ENCODE measurements at regions not wholly inside any gene's neighbourhood (a gene's known extent, or its start where the extent isn't known, plus 50 kb on each side); places are given as distances from the start of the nearest gene placed in this dataset.

DNA sequence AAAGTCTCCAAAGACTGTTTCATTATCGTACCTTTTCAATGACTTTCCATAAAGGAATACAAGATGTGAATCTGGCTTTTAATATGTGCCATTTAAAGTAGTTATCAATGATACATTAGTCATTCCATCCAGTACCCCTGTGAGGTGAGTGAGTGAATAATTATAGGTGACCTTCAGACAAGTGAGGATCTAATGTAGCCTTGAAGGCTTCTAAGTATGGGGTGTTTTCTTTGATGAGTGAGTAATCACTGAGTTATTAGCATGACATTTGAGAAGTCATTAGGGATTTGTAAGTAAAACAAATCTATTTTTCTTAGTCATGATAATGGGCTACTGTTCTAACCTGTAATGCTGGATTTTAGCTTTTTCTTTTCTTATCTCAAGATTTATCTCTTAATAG lies 831.4 kb downstream of the ADGRL2 start:
- H3K36me3 Mint-ChIP-seq (ENCODE audit: low read depth): no peaks in the 10 kb centered on the region
- no peak overlapping the region for H3K27ac Mint-ChIP-seq (ENCODE audit: unreplicated experiment)
- no peak overlapping the region for H3K4me3 Mint-ChIP-seq
- H3K4me1 Mint-ChIP-seq: no peaks in the 10 kb centered on the region
- DNase-seq (ENCODE audit: low read depth, low spot score): no peak
- H3K27me3 Mint-ChIP-seq (ENCODE audit: low read depth): no peaks in the 10 kb centered on the region
- peaks cover 9% of the 10 kb centered on the region for H3K9me3 Mint-ChIP-seq
- TF ChIP-seq, protein P1, sequence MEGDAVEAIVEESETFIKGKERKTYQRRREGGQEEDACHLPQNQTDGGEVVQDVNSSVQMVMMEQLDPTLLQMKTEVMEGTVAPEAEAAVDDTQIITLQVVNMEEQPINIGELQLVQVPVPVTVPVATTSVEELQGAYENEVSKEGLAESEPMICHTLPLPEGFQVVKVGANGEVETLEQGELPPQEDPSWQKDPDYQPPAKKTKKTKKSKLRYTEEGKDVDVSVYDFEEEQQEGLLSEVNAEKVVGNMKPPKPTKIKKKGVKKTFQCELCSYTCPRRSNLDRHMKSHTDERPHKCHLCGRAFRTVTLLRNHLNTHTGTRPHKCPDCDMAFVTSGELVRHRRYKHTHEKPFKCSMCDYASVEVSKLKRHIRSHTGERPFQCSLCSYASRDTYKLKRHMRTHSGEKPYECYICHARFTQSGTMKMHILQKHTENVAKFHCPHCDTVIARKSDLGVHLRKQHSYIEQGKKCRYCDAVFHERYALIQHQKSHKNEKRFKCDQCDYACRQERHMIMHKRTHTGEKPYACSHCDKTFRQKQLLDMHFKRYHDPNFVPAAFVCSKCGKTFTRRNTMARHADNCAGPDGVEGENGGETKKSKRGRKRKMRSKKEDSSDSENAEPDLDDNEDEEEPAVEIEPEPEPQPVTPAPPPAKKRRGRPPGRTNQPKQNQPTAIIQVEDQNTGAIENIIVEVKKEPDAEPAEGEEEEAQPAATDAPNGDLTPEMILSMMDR (conservative IDR thresholded peaks at IDR 0.05): no peak

DNA sequence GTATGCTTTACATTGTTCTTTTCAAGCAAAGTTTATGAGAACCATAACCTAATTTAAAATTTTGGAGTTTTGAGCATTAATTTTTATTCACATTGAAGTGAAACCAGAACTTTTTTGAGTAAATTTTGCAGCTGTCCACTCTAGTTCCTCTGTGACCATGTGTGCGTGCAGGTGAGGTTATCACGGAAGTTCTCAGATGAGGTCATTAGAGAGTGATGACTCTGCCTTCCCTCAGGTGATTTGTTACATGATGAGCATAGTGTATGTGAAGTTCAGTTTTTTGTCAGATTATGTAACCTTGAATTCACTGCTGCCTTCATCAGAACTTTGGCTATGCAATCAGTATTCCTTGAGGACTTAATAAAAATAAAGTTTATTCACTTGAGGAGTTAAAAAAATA lies 828.2 kb downstream of the ADGRL2 start:
- TF ChIP-seq, protein P1 (conservative IDR thresholded peaks at IDR 0.05): no peak
- Mint-ChIP-seq H3K36me3 (ENCODE audit: low read depth) (peaks cover 7% of the 10 kb centered on the region), H3K9me3 (peaks cover 15% of the 10 kb centered on the region), H3K4me3 (no peak overlapping the region), H3K27ac (ENCODE audit: unreplicated experiment) (no peak overlapping the region), H3K4me1 (no peaks in the 10 kb centered on the region), H3K27me3 (ENCODE audit: low read depth) (no peaks in the 10 kb centered on the region)
- DNase-seq (ENCODE audit: low read depth, low spot score): no peak

DNA sequence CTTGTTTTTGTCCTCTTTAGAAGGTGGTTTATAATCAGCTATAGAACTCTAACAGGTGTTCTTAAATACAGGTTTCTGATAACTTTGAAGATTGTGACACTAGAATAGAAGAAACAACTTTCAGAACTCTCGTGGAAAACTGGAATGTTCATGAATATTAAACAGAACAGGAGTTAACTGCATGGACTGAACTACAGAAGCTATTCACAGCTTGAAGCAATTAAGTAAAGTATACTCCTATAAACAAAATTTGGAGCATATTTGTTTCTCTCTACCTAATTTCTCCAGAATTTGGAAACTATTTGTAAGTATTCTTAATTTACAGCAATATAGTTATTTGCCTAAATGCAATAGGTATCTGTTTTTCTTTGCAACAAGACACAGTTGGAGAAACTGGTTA lies 824.8 kb downstream of the ADGRL2 start:
- peaks cover 9% of the 10 kb centered on the region for H3K36me3 Mint-ChIP-seq (ENCODE audit: low read depth)
- peaks cover 17% of the 10 kb centered on the region for H3K9me3 Mint-ChIP-seq
- DNase-seq (ENCODE audit: low read depth, low spot score): no peak
- no peak overlapping the region for H3K4me3 Mint-ChIP-seq
- TF ChIP-seq, protein P1 (conservative IDR thresholded peaks at IDR 0.05): no peak
- no peak overlapping the region for H3K27ac Mint-ChIP-seq (ENCODE audit: unreplicated experiment)
- H3K27me3 Mint-ChIP-seq (ENCODE audit: low read depth): no peaks in the 10 kb centered on the region
- H3K4me1 Mint-ChIP-seq: no peaks in the 10 kb centered on the region

DNA sequence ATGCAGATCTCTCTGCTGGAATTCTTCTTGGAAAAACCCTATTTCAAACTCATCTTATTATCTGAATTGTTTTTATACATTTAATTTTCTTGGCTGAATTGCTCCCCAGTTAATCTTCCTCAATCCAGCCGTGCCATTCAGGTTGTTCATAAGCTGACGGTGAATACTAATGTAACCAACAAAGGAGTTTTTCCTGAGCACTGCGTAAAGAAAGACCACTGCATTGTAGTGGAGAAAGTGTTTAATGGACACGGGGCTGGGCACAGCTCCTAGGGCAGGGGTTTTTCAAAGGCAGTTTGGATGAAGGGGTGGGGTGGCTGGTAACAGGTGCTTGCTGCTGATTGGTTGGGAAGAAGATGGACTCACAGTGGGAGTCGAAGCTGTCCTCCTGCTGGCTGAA lies 820.3 kb downstream of the ADGRL2 start:
- TF ChIP-seq, protein P1 (conservative IDR thresholded peaks at IDR 0.05): no peak
- H3K4me1 Mint-ChIP-seq: no peaks in the 10 kb centered on the region
- peaks cover 4% of the 10 kb centered on the region for H3K9me3 Mint-ChIP-seq
- H3K4me3 Mint-ChIP-seq: no peak overlapping the region
- H3K27me3 Mint-ChIP-seq (ENCODE audit: low read depth): no peaks in the 10 kb centered on the region
- H3K36me3 Mint-ChIP-seq (ENCODE audit: low read depth): peaks cover 5% of the 10 kb centered on the region
- no peak overlapping the region for H3K27ac Mint-ChIP-seq (ENCODE audit: unreplicated experiment)
- no peak for DNase-seq (ENCODE audit: low read depth, low spot score)

DNA sequence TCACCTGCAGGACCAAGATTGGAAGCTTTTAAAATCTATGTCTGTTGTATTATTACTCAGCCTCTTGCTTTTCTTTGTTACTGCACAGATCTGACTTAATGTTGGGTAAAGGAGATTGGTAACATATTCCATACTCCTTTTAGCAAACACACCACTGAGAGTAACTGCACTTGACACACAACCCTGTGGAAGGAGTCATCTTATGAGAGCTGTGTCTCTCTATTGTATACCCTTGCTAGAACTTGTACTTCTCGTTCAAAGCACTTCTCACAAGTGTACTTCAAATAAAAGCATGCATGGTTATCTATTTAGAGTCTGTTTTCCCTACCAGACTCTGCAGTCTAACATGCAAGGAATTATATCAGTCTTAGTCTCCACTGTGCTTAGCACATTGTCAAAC lies 813.4 kb downstream of the ADGRL2 start:
- Mint-ChIP-seq H3K4me3 (no peak overlapping the region), H3K4me1 (no peaks in the 10 kb centered on the region), H3K27me3 (ENCODE audit: low read depth) (no peaks in the 10 kb centered on the region), H3K9me3 (no peaks in the 10 kb centered on the region), H3K36me3 (ENCODE audit: low read depth) (no peaks in the 10 kb centered on the region), H3K27ac (ENCODE audit: unreplicated experiment) (no peak overlapping the region)
- TF ChIP-seq, protein P1 (conservative IDR thresholded peaks at IDR 0.05): no peak
- no peak for DNase-seq (ENCODE audit: low read depth, low spot score)

DNA sequence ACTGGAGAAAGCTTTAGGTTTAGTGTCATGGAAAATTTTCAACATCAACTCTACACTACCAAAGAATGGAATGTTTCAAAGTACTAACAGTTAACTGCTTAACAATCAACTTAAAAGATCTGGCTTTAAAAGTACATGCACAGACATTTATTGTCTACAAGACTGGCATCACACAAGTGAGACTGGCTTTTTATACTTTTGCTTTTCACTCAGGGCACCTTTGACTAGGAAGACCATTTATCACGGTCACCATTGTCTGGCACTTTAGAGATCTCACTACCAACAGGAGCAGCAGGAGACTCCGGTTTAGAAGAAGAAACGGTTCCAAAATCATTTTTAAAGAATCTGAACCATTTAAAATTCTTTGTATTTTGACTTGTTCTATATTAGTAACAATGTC lies 812.3 kb downstream of the ADGRL2 start:
- Mint-ChIP-seq H3K27me3 (ENCODE audit: low read depth) (no peaks in the 10 kb centered on the region), H3K4me3 (no peak overlapping the region), H3K36me3 (ENCODE audit: low read depth) (no peaks in the 10 kb centered on the region), H3K9me3 (no peaks in the 10 kb centered on the region), H3K27ac (ENCODE audit: unreplicated experiment) (no peak overlapping the region), H3K4me1 (no peaks in the 10 kb centered on the region)
- DNase-seq (ENCODE audit: low read depth, low spot score): no peak
- TF ChIP-seq, protein P1 (conservative IDR thresholded peaks at IDR 0.05): no peak
